Keratinocyte (primary cell): ENCODE measurements at regions not wholly inside any gene's neighbourhood (a gene's known extent, or its start where the extent isn't known, plus 50 kb on each side); places are given as distances from the start of the nearest gene placed in this dataset.

Experiments
- DNase-seq: peaks from one replicate; pipeline ENCODE4 v3.0.0-alpha.2; 2011; ENCODE audit warnings: low read depth, missing footprints, low spot score
- FAIRE-seq: peaks from 2 replicates; lab custom pipeline; 2011; peaks lifted over from hg19 to GRCh38; lab: Jason Lieb, UNC
- H2AFZ ChIP-seq: 2 replicates; pipeline ENCODE4 v1.6.0; 2012; ENCODE audit warnings: low read length, control low read depth, inconsistent platforms; ENCODE audit not compliant: control insufficient read depth
- H3K27ac ChIP-seq: 2 replicates; pipeline ENCODE4 v1.5.1; 2011; ENCODE audit warnings: low read length; ENCODE audit not compliant: control insufficient read depth, insufficient read depth
- H3K27me3 ChIP-seq: 3 replicates; pipeline ENCODE4 v1.6.0; 2011; ENCODE audit warnings: low read length; ENCODE audit not compliant: control insufficient read depth, insufficient read depth; ENCODE audit errors: extremely low read depth
- H3K36me3 ChIP-seq, 2 experiments: 2 replicates in 1 of 2; 3 replicates in 1 of 2; pipeline ENCODE4 v1.5.1; 2011; ENCODE audit warnings: low read length in 2 of 2, mild to moderate bottlenecking in 1 of 2; ENCODE audit not compliant: control insufficient read depth in 2 of 2, insufficient read depth in 2 of 2; ENCODE audit errors: extremely low read depth in 1 of 2
- H3K4me1 ChIP-seq: 3 replicates; pipeline ENCODE4 v1.5.1; 2011; ENCODE audit warnings: low read length; ENCODE audit not compliant: control insufficient read depth, insufficient read depth; ENCODE audit errors: extremely low read depth
- H3K4me2 ChIP-seq: 3 replicates; pipeline ENCODE4 v1.6.0; 2011; ENCODE audit warnings: low read depth, low read length; ENCODE audit not compliant: control insufficient read depth, insufficient read depth; ENCODE audit errors: extremely low read depth
- H3K4me3 ChIP-seq, 3 experiments: fragments of 200-600 bp in 1 of 3; sonication (generic) in 1 of 3; 2 replicates in 2 of 3; 3 replicates in 1 of 3; pipeline ENCODE4 v1.5.1; 2011 to 2016; ENCODE audit warnings: low read length in 3 of 3, mild to moderate bottlenecking in 3 of 3, control low read depth in 2 of 3, inconsistent platforms in 1 of 3, low read depth in 1 of 3, mixed read lengths in 1 of 3, mixed run types in 1 of 3, moderate library complexity in 1 of 3; ENCODE audit not compliant: control insufficient read depth in 2 of 3, insufficient read depth in 2 of 3; ENCODE audit errors: extremely low read depth in 1 of 3
- H3K79me2 ChIP-seq: 2 replicates; pipeline ENCODE4 v1.6.0; 2012; ENCODE audit warnings: low read length; ENCODE audit not compliant: control insufficient read depth, insufficient read depth
- H3K9ac ChIP-seq: 3 replicates; pipeline ENCODE4 v1.6.0; 2011; ENCODE audit warnings: low read length; ENCODE audit not compliant: control insufficient read depth, insufficient read depth; ENCODE audit errors: extremely low read depth
- H3K9me1 ChIP-seq: 3 replicates; pipeline ENCODE4 v1.6.0; 2011; ENCODE audit warnings: low read length; ENCODE audit not compliant: control insufficient read depth, insufficient read depth; ENCODE audit errors: extremely low read depth
- H3K9me3 ChIP-seq: 2 replicates; pipeline ENCODE4 v1.5.1; 2012; ENCODE audit warnings: low read depth, low read length; ENCODE audit not compliant: control insufficient read depth
- H4K20me1 ChIP-seq: 3 replicates; pipeline ENCODE4 v1.6.0; 2011; ENCODE audit warnings: low read length; ENCODE audit not compliant: control insufficient read depth, insufficient read depth; ENCODE audit errors: extremely low read depth
- CTCF ChIP-seq, 3 experiments: IDR thresholded peaks in 1 of 3; conservative IDR thresholded peaks in 1 of 3; optimal IDR thresholded peaks in 1 of 3; 2 replicates in 2 of 3; 3 replicates in 1 of 3; pipeline versions ENCODE3 to v1.5.1; 2011; ENCODE audit warnings: low read length in 3 of 3, mild to moderate bottlenecking in 3 of 3, moderate library complexity in 2 of 3, control low read depth in 1 of 3, inconsistent platforms in 1 of 3; ENCODE audit not compliant: insufficient read depth in 2 of 3; ENCODE audit errors: extremely low read depth in 1 of 3
- EZH2 ChIP-seq: IDR thresholded peaks from one replicate; pipeline ENCODE4 v1.6.1; 2012; ENCODE audit warnings: inconsistent platforms, mild to moderate bottlenecking, low read length, moderate library complexity
- dilution Hi-C: fragments of 300-500 bp; cut with MboI; formaldehyde crosslinking; loops from one replicate; pipeline ENCODE4 v1.7.0; 2020; ENCODE audit warnings: low sequenced_read_pairs; ENCODE audit not compliant: extremely low pct_ligation_motif_present

- Histone ChIP-seq H3K9ac (no peak overlapping the region), H3K4me3 (no peak overlapping the region), H3K9me1 (no peaks in the 10 kb centered on the region), H3K79me2 (no peaks in the 10 kb centered on the region), H3K27ac (no peak overlapping the region), H3K4me2 (no peak overlapping the region), H2AFZ (no peak overlapping the region), H3K27me3 (no peaks in the 10 kb centered on the region), H3K9me3 (no peaks in the 10 kb centered on the region), H4K20me1 (no peaks in the 10 kb centered on the region), H3K36me3 (no peaks in the 10 kb centered on the region), H3K4me1 (no peaks in the 10 kb centered on the region)
- dilution Hi-C loops, result no loop called here
- DNase-seq, result no peak
- TF ChIP-seq EZH2 (no peak), CTCF (optimal IDR thresholded peaks at IDR 0.05 in 1 of 3, IDR thresholded peaks at IDR 0.05 in 1 of 3, conservative IDR thresholded peaks at IDR 0.05 in 1 of 3; ENCODE audit: extremely low read depth in 1 of 3, insufficient read depth in 2 of 3, low read length in 3 of 3) (no peak)
- FAIRE-seq, result no peak
These were observed 1053.6 kb upstream of the SEL1L start for GRCh38 chr14:82587226-82587625.

- no peaks in the 10 kb centered on the region for H3K27me3 ChIP-seq
- no peak for FAIRE-seq
- dilution Hi-C loops, result no loop called here
These were observed 1061.8 kb upstream of the SEL1L start for GRCh38 chr14:82595466-82595865.

More at GRCh38 chr14:82595466-82595865, 1061.8 kb upstream of the SEL1L start:
- Histone ChIP-seq H3K4me1 (no peaks in the 10 kb centered on the region), H3K36me3 (no peaks in the 10 kb centered on the region), H3K4me2 (no peak overlapping the region), H3K9me3 (no peaks in the 10 kb centered on the region), H3K4me3 (no peak overlapping the region), H3K79me2 (no peaks in the 10 kb centered on the region), H3K9me1 (no peaks in the 10 kb centered on the region), H3K9ac (no peak overlapping the region), H4K20me1 (no peaks in the 10 kb centered on the region), H3K27ac (no peak overlapping the region), H2AFZ (no peak overlapping the region)
- TF ChIP-seq CTCF (optimal IDR thresholded peaks at IDR 0.05 in 1 of 3, IDR thresholded peaks at IDR 0.05 in 1 of 3, conservative IDR thresholded peaks at IDR 0.05 in 1 of 3; ENCODE audit: extremely low read depth in 1 of 3, insufficient read depth in 2 of 3, low read length in 3 of 3) (no peak), EZH2 (no peak)
- DNase-seq, result no peak
